ENCODE measurements at regions not wholly inside any gene's neighbourhood (a gene's known extent, or its start where the extent isn't known, plus 50 kb on each side); places are given as distances from the start of the nearest gene placed in this dataset.

- no peaks in the 10 kb centered on the region for H3K79me2 ChIP-seq (ENCODE audit: insufficient read depth, low read depth)
- H3K36me3 ChIP-seq (ENCODE audit: insufficient read depth): no peaks in the 10 kb centered on the region
- no peak overlapping the region for H3K27ac ChIP-seq
- no peak overlapping the region for H2AFZ ChIP-seq (ENCODE audit: low read depth)
- no peaks in the 10 kb centered on the region for H4K20me1 ChIP-seq (ENCODE audit: insufficient read depth)
- H3K4me2 ChIP-seq: no peak overlapping the region
- no peaks in the 10 kb centered on the region for H3K4me1 ChIP-seq (ENCODE audit: low read depth, poor library complexity, severe bottlenecking)
- H3K27me3 ChIP-seq (ENCODE audit: insufficient read depth, low read depth): no peaks in the 10 kb centered on the region
- TF ChIP-seq CTCF (conservative IDR thresholded peaks at IDR 0.05; ENCODE audit: low read depth, low read length): no peak
- no peak overlapping the region for H3K9ac ChIP-seq
- H3K4me3 ChIP-seq (IDR thresholded peaks at IDR 0.05; ENCODE audit: insufficient read depth, low read depth, low read length): no peak overlapping the region
These were observed 130.1 kb upstream of the ADRA1B start for GRCh38 chr5:159786201-159786600.

GRCh38 chr5:159786901-159787691, 129.2 kb upstream of the ADRA1B start:
- Histone ChIP-seq H3K36me3 (ENCODE audit: insufficient read depth) (no peaks in the 10 kb centered on the region), H4K20me1 (ENCODE audit: insufficient read depth) (no peaks in the 10 kb centered on the region), H3K4me1 (ENCODE audit: low read depth, poor library complexity, severe bottlenecking) (no peaks in the 10 kb centered on the region), H3K79me2 (ENCODE audit: insufficient read depth, low read depth) (no peaks in the 10 kb centered on the region), H3K4me3 (IDR thresholded peaks at IDR 0.05; ENCODE audit: insufficient read depth, low read depth, low read length) (no peak overlapping the region), H2AFZ (ENCODE audit: low read depth) (no peak overlapping the region), H3K27me3 (ENCODE audit: insufficient read depth, low read depth) (no peaks in the 10 kb centered on the region), H3K9ac (no peak overlapping the region), H3K4me2 (no peak overlapping the region), H3K27ac (no peak overlapping the region)
- no peak for TF ChIP-seq CTCF (conservative IDR thresholded peaks at IDR 0.05; ENCODE audit: low read depth, low read length)

- no peak overlapping the region for H2AFZ ChIP-seq (ENCODE audit: low read depth)
- no peaks in the 10 kb centered on the region for H4K20me1 ChIP-seq (ENCODE audit: insufficient read depth)
- no peak for TF ChIP-seq CTCF (conservative IDR thresholded peaks at IDR 0.05; ENCODE audit: low read depth, low read length)
- no peaks in the 10 kb centered on the region for H3K4me1 ChIP-seq (ENCODE audit: low read depth, poor library complexity, severe bottlenecking)
- no peak overlapping the region for H3K27ac ChIP-seq
- H3K36me3 ChIP-seq (ENCODE audit: insufficient read depth): no peaks in the 10 kb centered on the region
- no peaks in the 10 kb centered on the region for H3K27me3 ChIP-seq (ENCODE audit: insufficient read depth, low read depth)
- no peaks in the 10 kb centered on the region for H3K79me2 ChIP-seq (ENCODE audit: insufficient read depth, low read depth)
- H3K4me2 ChIP-seq: no peak overlapping the region
- H3K9ac ChIP-seq: no peak overlapping the region
- H3K4me3 ChIP-seq (IDR thresholded peaks at IDR 0.05; ENCODE audit: insufficient read depth, low read depth, low read length): no peak overlapping the region
These were observed 128.4 kb upstream of the ADRA1B start for GRCh38 chr5:159787837-159788236.

- H3K4me1 ChIP-seq (ENCODE audit: low read depth, poor library complexity, severe bottlenecking): no peaks in the 10 kb centered on the region
- no peak overlapping the region for H3K9ac ChIP-seq
- no peak for TF ChIP-seq CTCF (conservative IDR thresholded peaks at IDR 0.05; ENCODE audit: low read depth, low read length)
- H3K4me2 ChIP-seq: no peak overlapping the region
- H3K79me2 ChIP-seq (ENCODE audit: insufficient read depth, low read depth): no peaks in the 10 kb centered on the region
- H4K20me1 ChIP-seq (ENCODE audit: insufficient read depth): no peaks in the 10 kb centered on the region
- no peak overlapping the region for H3K4me3 ChIP-seq (IDR thresholded peaks at IDR 0.05; ENCODE audit: insufficient read depth, low read depth, low read length)
- no peaks in the 10 kb centered on the region for H3K27me3 ChIP-seq (ENCODE audit: insufficient read depth, low read depth)
- no peak overlapping the region for H3K27ac ChIP-seq
- no peaks in the 10 kb centered on the region for H3K36me3 ChIP-seq (ENCODE audit: insufficient read depth)
- no peak overlapping the region for H2AFZ ChIP-seq (ENCODE audit: low read depth)
These were observed 127.4 kb upstream of the ADRA1B start for GRCh38 chr5:159788835-159789331.

Measured in KMS-11 (cell line).